ENCODE measurements at regions not wholly inside any gene's neighbourhood (a gene's known extent, or its start where the extent isn't known, plus 50 kb on each side); places are given as distances from the start of the nearest gene placed in this dataset.

- peak in 1 of 4 experiments; percentile 9 for DNase-seq
Measured at GRCh38 chr15:38890194-38890593, 325.6 kb upstream of the RASGRP1 start.

- no peak for DNase-seq
Measured at GRCh38 chr15:38893925-38894242, 329.3 kb upstream of the RASGRP1 start.

GRCh38 chr15:38894243-38894948 is 329.8 kb upstream of the RASGRP1 start:
- no peak for DNase-seq

- no peak for DNase-seq
Measured at GRCh38 chr15:38895326-38896255, 331.0 kb upstream of the RASGRP1 start.

GRCh38 chr15:38896647-38897046 is 332.0 kb upstream of the RASGRP1 start:
- no peak for DNase-seq

- DNase-seq: peak in 1 of 4 experiments; percentile 10
Measured at GRCh38 chr15:38897551-38897950, 332.9 kb upstream of the RASGRP1 start.

- no peak for DNase-seq
Measured at GRCh38 chr15:38898236-38898635, 333.6 kb upstream of the RASGRP1 start.

- no peak for DNase-seq
Measured at GRCh38 chr15:38899300-38899699, 334.7 kb upstream of the RASGRP1 start.

GRCh38 chr15:38904298-38904697 is 339.7 kb upstream of the RASGRP1 start:
- DNase-seq: no peak

GRCh38 chr15:38905632-38906031 is 341.0 kb upstream of the RASGRP1 start:
- DNase-seq: peak in 2 of 4 experiments; percentile 2 to 8

- no peak for DNase-seq
Measured at GRCh38 chr15:38920966-38921365, 356.4 kb upstream of the RASGRP1 start.

GRCh38 chr15:38921471-38921870 is 356.9 kb upstream of the RASGRP1 start:
- DNase-seq: no peak

- no peak for DNase-seq
Measured at GRCh38 chr15:38928431-38928830, 363.8 kb upstream of the RASGRP1 start.

GRCh38 chr15:38930851-38931572 is 366.4 kb upstream of the RASGRP1 start:
- no peak for DNase-seq

GRCh38 chr15:38941399-38941953 is 376.9 kb upstream of the RASGRP1 start:
- no peak for DNase-seq

- DNase-seq: no peak
Measured at GRCh38 chr15:38944536-38944935, 379.9 kb upstream of the RASGRP1 start.

- DNase-seq: no peak
Measured at GRCh38 chr15:38945551-38946298, 381.1 kb upstream of the RASGRP1 start.

- DNase-seq: no peak
Measured at GRCh38 chr15:38954090-38954489, 389.5 kb upstream of the RASGRP1 start.

- DNase-seq: no peak
Measured at GRCh38 chr15:38961456-38961855, 396.8 kb upstream of the RASGRP1 start.

GRCh38 chr15:38961931-38962330 is 397.3 kb upstream of the RASGRP1 start:
- no peak for DNase-seq

GRCh38 chr15:38972831-38973230 is 408.2 kb upstream of the RASGRP1 start:
- DNase-seq: no peak

Measured in suppressor macrophage (primary cell).